ENCODE measurements at regions not wholly inside any gene's neighbourhood (a gene's known extent, or its start where the extent isn't known, plus 50 kb on each side); places are given as distances from the start of the nearest gene placed in this dataset.
"Not testable (repeated sequence)": the region's sequence is repeated elsewhere in the genome, so short reads cannot be mapped to it uniquely, and the experiment has no call there.

GRCh38 chr9:115681585-115681984 is 472.0 kb upstream of the PAPPA start:
- Histone ChIP-seq H3K4me3 (ENCODE audit: low read depth, low read length) (no peak overlapping the region), H3K27me3 (no peaks in the 10 kb centered on the region), H3K36me3 (no peaks in the 10 kb centered on the region), H3K9me3 (no peaks in the 10 kb centered on the region), H3K4me1 (no peaks in the 10 kb centered on the region)
- TF ChIP-seq, protein P1, sequence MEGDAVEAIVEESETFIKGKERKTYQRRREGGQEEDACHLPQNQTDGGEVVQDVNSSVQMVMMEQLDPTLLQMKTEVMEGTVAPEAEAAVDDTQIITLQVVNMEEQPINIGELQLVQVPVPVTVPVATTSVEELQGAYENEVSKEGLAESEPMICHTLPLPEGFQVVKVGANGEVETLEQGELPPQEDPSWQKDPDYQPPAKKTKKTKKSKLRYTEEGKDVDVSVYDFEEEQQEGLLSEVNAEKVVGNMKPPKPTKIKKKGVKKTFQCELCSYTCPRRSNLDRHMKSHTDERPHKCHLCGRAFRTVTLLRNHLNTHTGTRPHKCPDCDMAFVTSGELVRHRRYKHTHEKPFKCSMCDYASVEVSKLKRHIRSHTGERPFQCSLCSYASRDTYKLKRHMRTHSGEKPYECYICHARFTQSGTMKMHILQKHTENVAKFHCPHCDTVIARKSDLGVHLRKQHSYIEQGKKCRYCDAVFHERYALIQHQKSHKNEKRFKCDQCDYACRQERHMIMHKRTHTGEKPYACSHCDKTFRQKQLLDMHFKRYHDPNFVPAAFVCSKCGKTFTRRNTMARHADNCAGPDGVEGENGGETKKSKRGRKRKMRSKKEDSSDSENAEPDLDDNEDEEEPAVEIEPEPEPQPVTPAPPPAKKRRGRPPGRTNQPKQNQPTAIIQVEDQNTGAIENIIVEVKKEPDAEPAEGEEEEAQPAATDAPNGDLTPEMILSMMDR (IDR thresholded peaks at IDR 0.05; ENCODE audit: low read depth, low read length), result no peak
- DNase-seq, result no peak

DNA sequence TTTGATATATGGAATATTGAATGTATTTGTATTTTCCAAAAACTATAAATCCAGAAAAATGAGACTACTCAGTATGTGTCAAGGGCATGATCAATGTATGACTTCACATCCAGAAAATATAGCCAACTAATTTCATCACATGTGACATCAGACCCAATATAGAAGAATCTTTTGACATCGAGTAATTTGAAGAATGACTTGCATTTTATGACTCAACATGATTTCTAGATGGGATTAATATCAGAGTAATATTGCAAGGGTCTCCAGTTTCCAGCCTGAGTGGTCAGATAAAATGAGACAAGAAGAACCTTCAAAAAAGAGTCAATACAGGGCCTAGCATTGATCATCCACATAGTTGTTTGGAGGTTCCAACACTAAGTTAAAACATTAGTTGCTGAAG is 467.5 kb upstream of the PAPPA start:
- Histone ChIP-seq H3K4me1 (no peaks in the 10 kb centered on the region), H3K4me3 (ENCODE audit: low read depth, low read length) (no peak overlapping the region), H3K36me3 (no peaks in the 10 kb centered on the region), H3K9me3 (no peaks in the 10 kb centered on the region), H3K27me3 (no peaks in the 10 kb centered on the region)
- no peak for DNase-seq
- TF ChIP-seq, protein P1 (IDR thresholded peaks at IDR 0.05; ENCODE audit: low read depth, low read length), result no peak

DNA sequence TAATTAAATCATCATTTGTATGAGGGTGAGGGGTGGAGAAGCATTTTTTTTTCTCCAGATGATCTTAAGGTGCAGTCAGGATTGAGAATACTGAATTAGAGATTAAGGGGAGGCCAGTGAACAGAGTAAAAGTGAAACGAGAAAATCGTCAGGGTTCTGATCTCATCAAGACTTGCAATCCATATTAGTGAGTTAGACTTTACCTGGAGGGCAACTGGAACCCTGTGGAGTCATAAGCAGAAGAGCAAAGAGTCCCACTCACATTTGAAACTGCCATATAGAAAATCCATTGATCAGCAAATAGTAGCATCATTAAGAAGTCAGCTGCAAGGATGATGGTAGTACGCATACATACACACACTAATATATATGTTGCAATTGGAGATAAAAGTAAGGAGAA is 466.2 kb upstream of the PAPPA start:
- Histone ChIP-seq H3K4me3 (ENCODE audit: low read depth, low read length) (no peak overlapping the region), H3K4me1 (no peaks in the 10 kb centered on the region), H3K9me3 (no peaks in the 10 kb centered on the region), H3K36me3 (no peaks in the 10 kb centered on the region), H3K27me3 (no peaks in the 10 kb centered on the region)
- no peak for DNase-seq
- TF ChIP-seq, protein P1 (IDR thresholded peaks at IDR 0.05; ENCODE audit: low read depth, low read length), result no peak

GRCh38 chr9:115689331-115689730 is 464.3 kb upstream of the PAPPA start:
- no peak overlapping the region for H3K4me3 ChIP-seq (ENCODE audit: low read depth, low read length)
- no peak for DNase-seq
- H3K36me3 ChIP-seq, result no peaks in the 10 kb centered on the region
- no peaks in the 10 kb centered on the region for H3K27me3 ChIP-seq
- no peaks in the 10 kb centered on the region for H3K4me1 ChIP-seq
- no peaks in the 10 kb centered on the region for H3K9me3 ChIP-seq
- TF ChIP-seq, protein P1 (IDR thresholded peaks at IDR 0.05; ENCODE audit: low read depth, low read length), result no peak

DNA sequence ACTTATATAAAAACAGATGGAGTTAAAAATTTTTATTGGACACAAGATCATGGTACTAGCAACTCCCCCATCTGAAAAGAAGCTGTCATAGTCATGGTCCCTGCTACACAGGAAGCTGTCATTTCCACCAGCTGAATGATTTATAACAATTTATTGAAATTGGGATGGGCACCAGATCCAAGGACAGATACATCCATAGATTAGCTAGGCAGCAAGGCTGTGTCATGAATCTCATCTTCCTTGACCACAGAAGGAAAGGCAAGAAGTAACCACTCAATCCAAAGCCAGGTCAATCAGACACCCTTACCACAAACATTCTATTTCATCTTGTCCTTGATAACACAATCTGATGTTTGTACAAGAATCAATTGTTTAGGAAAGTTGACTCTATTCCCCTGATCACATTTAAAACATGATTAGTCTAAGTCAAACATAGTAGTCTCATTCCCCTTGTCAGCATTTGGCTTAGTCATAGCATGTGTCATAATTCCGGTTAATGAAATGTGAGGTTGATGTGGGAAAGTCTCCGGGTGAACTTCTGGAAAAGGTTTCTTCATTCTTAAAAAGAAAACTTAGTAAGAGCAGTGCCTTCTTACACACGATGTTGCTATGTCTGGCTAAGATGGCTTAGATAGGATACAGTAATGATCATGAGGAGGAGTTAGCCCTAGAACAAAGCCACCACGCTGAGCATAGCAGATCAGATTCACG is 462.6 kb upstream of the PAPPA start:
- Histone ChIP-seq H3K4me3 (ENCODE audit: low read depth, low read length) (no peak overlapping the region), H3K36me3 (no peaks in the 10 kb centered on the region), H3K27me3 (no peaks in the 10 kb centered on the region), H3K4me1 (no peaks in the 10 kb centered on the region), H3K9me3 (no peaks in the 10 kb centered on the region)
- no peak for DNase-seq
- TF ChIP-seq, protein P1 (IDR thresholded peaks at IDR 0.05; ENCODE audit: low read depth, low read length), result no peak

GRCh38 chr9:115691693-115692092 is 461.9 kb upstream of the PAPPA start:
- Histone ChIP-seq H3K4me1 (no peaks in the 10 kb centered on the region), H3K9me3 (no peaks in the 10 kb centered on the region), H3K4me3 (ENCODE audit: low read depth, low read length) (no peak overlapping the region), H3K36me3 (no peaks in the 10 kb centered on the region), H3K27me3 (no peaks in the 10 kb centered on the region)
- no peak for DNase-seq
- TF ChIP-seq, protein P1 (IDR thresholded peaks at IDR 0.05; ENCODE audit: low read depth, low read length), result no peak

GRCh38 chr9:115692868-115693267 is 460.7 kb upstream of the PAPPA start:
- not testable (repeated sequence) for DNase-seq; H3K4me1 ChIP-seq; H3K27me3 ChIP-seq; H3K36me3 ChIP-seq; H3K4me3 ChIP-seq (ENCODE audit: low read depth, low read length); H3K9me3 ChIP-seq
